GM19025 (cell line): ENCODE measurements at regions not wholly inside any gene's neighbourhood (a gene's known extent, or its start where the extent isn't known, plus 50 kb on each side); places are given as distances from the start of the nearest gene placed in this dataset.

Experiments
- ATAC-seq: cut with Tn5 transposase; IDR thresholded peaks from one replicate; pipeline ENCODE4 v1.9.1; 2021; ENCODE audit warnings: mild to moderate bottlenecking, low read depth, moderate library complexity; ENCODE audit not compliant: unreplicated experiment

GRCh38 chr2:59021786-59022185 is 780.7 kb upstream of the FANCL start:
- ATAC-seq = no peak

- no peak for ATAC-seq
These were observed 778.5 kb upstream of the FANCL start for GRCh38 chr2:59019566-59020159.

GRCh38 chr2:59018737-59019136 is 777.6 kb upstream of the FANCL start:
- no peak for ATAC-seq

- ATAC-seq = no peak
These were observed 773.9 kb upstream of the FANCL start for GRCh38 chr2:59015027-59015426.

- no peak for ATAC-seq
These were observed 771.8 kb upstream of the FANCL start for GRCh38 chr2:59012971-59013370.

- ATAC-seq = no peak
These were observed 771.1 kb upstream of the FANCL start for GRCh38 chr2:59012234-59012633.

GRCh38 chr2:59008950-59009349 is 767.8 kb upstream of the FANCL start:
- no peak for ATAC-seq

GRCh38 chr2:59005836-59006615 is 764.9 kb upstream of the FANCL start:
- no peak for ATAC-seq

- no peak for ATAC-seq
These were observed 763.5 kb upstream of the FANCL start for GRCh38 chr2:59004621-59005020.

GRCh38 chr2:59000796-59001195 is 759.7 kb upstream of the FANCL start:
- no peak for ATAC-seq

GRCh38 chr2:58992062-58992706 is 751.1 kb upstream of the FANCL start:
- no peak for ATAC-seq

- ATAC-seq = no peak
These were observed 750.2 kb upstream of the FANCL start for GRCh38 chr2:58991357-58991756.

GRCh38 chr2:58985541-58985940 is 744.4 kb upstream of the FANCL start:
- no peak for ATAC-seq

GRCh38 chr2:58984731-58985130 is 743.6 kb upstream of the FANCL start:
- ATAC-seq = no peak

GRCh38 chr2:58983111-58983510 is 742.0 kb upstream of the FANCL start:
- no peak for ATAC-seq

- ATAC-seq = no peak
These were observed 740.1 kb upstream of the FANCL start for GRCh38 chr2:58981237-58981636.

- no peak for ATAC-seq
These were observed 735.4 kb upstream of the FANCL start for GRCh38 chr2:58976375-58977071.

- ATAC-seq = no peak
These were observed 733.8 kb upstream of the FANCL start for GRCh38 chr2:58974881-58975280.

GRCh38 chr2:58974426-58974825 is 733.3 kb upstream of the FANCL start:
- no peak for ATAC-seq

GRCh38 chr2:58973811-58974281 is 732.7 kb upstream of the FANCL start:
- no peak for ATAC-seq

GRCh38 chr2:58972737-58973136 is 731.6 kb upstream of the FANCL start:
- no peak for ATAC-seq
